SKM-1 treated with dmso at 0.1 percent for 144 hours (cell line): ENCODE measurements at regions not wholly inside any gene's neighbourhood (a gene's known extent, or its start where the extent isn't known, plus 50 kb on each side); places are given as distances from the start of the nearest gene placed in this dataset.

Source experiments
- DNase-seq: peaks from one replicate; lab custom pipeline; 2025; ENCODE audit not compliant: unreplicated experiment; lab: John Stamatoyannopoulos, UW

- no peak for DNase-seq
These were observed 786.7 kb upstream of the GHITM start for GRCh38 chr10:83352588-83352987.

GRCh38 chr10:83354456-83354855 lies 784.9 kb upstream of the GHITM start:
- no peak for DNase-seq

- DNase-seq = no peak
These were observed 782.3 kb upstream of the GHITM start for GRCh38 chr10:83357004-83357403.

- DNase-seq = no peak
These were observed 781.7 kb upstream of the GHITM start for GRCh38 chr10:83357627-83358026.

GRCh38 chr10:83367036-83367435 lies 772.3 kb upstream of the GHITM start:
- no peak for DNase-seq

- DNase-seq = no peak
These were observed 767.4 kb upstream of the GHITM start for GRCh38 chr10:83371696-83372490.

GRCh38 chr10:83372646-83373045 lies 766.7 kb upstream of the GHITM start:
- DNase-seq = no peak

- peak; percentile 68 for DNase-seq
These were observed 765.6 kb upstream of the GHITM start for GRCh38 chr10:83373671-83374070.

GRCh38 chr10:83374741-83375140 lies 764.6 kb upstream of the GHITM start:
- no peak for DNase-seq

GRCh38 chr10:83375274-83375673 lies 764.0 kb upstream of the GHITM start:
- DNase-seq = no peak

- no peak for DNase-seq
These were observed 741.5 kb upstream of the GHITM start for GRCh38 chr10:83397806-83398205.

- DNase-seq = no peak
These were observed 728.7 kb upstream of the GHITM start for GRCh38 chr10:83410570-83410969.

GRCh38 chr10:83425306-83425705 lies 714.0 kb upstream of the GHITM start:
- DNase-seq = no peak

- no peak for DNase-seq
These were observed 712.2 kb upstream of the GHITM start for GRCh38 chr10:83427101-83427500.

- DNase-seq = no peak
These were observed 706.9 kb upstream of the GHITM start for GRCh38 chr10:83432261-83433045.

GRCh38 chr10:83433705-83434104 lies 705.6 kb upstream of the GHITM start:
- DNase-seq = no peak

GRCh38 chr10:83448013-83448412 lies 691.3 kb upstream of the GHITM start:
- DNase-seq = no peak

GRCh38 chr10:83458611-83459010 lies 680.7 kb upstream of the GHITM start:
- no peak for DNase-seq

GRCh38 chr10:83459124-83459523 lies 680.2 kb upstream of the GHITM start:
- DNase-seq = no peak

GRCh38 chr10:83469728-83470331 lies 669.5 kb upstream of the GHITM start:
- no peak for DNase-seq

- no peak for DNase-seq
These were observed 663.1 kb upstream of the GHITM start for GRCh38 chr10:83476211-83476610.

GRCh38 chr10:83489161-83489560 lies 650.1 kb upstream of the GHITM start:
- no peak for DNase-seq
